HG03103 (cell line): ENCODE measurements at regions not wholly inside any gene's neighbourhood (a gene's known extent, or its start where the extent isn't known, plus 50 kb on each side); places are given as distances from the start of the nearest gene placed in this dataset.

ENCODE experiments used
- ATAC-seq: cut with Tn5 transposase; IDR thresholded peaks from one replicate; pipeline ENCODE4 v1.9.1; 2021; ENCODE audit warnings: low read depth; ENCODE audit not compliant: unreplicated experiment

DNA sequence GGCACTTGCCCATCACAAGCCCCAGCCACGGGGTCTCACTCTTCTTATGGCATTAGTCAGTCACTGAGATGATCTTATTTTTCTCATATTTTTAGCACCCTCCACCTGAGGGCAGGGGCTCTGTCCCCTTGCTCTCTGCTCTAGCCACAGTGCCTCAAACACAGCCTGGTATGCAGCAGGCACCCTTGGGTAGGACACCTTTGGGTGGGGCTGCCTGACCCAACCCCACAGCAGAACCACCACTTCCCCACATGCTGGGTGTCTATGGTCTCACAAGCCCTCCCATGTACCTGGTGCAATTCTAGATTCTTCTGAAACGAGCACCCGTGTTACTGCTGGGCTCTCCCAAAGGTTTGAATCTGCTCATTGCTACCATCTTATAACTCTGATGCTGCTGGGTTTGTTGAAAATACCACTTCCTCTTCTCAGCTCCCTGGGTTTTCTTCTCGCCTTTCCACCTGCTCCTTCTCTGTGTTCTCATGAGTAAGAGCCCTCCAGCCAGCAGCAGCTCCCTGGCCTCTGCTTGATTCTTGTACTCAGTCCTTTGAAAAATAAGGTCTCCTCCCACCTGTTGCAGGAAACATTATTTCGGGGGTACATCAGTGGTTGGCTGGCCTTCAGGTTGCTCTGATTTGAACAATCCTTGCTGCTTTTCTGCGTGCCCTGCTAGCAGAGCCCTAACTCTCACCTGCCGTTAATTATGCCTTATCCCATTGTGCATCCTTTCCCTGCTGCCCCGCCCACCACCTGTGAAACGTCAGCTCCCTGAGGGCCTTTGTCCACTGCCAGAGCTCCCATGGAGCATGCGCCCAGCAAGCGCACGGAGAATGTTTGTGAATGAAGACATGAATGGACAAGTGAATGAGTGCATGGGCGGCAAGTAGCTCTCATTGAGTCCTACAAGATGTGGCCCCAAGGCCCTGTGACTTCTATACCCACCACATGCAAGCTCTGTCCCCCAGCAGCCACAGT is 1181.6 kb downstream of the TBC1D22A start:
- ATAC-seq = no peak

DNA sequence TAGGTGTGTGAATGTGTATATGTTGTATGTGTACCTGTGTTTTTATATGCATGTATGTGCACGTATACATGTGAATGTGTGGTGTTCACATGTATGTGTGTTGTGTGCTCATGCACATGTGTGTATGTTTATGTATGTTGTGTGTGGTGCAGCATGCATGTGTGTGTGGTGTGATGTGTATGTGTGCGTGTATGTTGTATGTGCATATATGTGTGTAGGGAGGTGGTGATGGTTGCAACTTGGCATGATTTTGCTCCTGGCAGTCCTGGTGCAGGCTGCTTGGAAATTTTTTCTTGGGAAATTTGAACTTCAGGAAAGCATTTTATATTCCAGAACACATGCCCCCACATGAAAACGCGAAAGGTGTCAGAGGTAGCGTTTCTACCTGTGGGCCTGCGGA is 1177.8 kb downstream of the TBC1D22A start:
- ATAC-seq = no peak

DNA sequence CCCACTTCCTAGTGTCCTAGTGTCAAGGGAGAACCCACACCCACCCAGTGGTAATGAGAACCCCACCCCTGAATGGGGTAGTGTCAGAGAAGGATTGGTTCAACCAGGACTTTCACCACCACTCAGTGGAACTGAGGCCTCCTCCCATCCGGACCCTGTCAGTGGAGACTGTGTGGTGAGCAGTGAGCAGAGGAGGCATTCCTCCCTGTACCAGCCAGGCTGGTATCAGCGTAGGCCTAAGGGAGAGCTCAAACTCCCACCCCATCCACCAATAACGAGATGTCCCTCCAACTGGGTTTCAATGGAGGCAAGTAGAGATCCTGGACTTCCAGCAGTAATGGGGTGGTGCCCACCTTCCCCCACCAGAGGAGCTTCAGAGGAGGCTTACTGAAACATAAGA is 1171.4 kb downstream of the TBC1D22A start:
- ATAC-seq = no peak

DNA sequence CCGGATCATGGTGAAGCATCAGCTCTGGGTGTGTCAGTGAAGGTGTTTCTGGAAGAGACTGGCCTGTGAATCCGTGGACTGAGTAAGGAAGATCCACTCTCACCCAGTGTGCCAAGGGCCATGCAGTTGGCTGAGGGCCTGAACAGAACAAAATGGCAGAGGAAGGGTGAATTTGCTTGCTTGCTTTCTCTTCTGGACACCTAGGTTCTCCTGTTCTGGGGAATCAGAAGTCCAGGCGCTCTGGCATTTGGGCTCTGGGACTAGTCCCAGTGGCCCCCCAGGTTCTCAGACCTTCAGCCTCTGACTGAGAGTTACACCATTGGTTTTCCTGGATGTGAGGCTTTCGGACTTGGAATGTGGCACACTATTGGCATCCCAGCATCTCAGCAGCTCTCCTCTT is 1170.8 kb downstream of the TBC1D22A start:
- no peak for ATAC-seq

DNA sequence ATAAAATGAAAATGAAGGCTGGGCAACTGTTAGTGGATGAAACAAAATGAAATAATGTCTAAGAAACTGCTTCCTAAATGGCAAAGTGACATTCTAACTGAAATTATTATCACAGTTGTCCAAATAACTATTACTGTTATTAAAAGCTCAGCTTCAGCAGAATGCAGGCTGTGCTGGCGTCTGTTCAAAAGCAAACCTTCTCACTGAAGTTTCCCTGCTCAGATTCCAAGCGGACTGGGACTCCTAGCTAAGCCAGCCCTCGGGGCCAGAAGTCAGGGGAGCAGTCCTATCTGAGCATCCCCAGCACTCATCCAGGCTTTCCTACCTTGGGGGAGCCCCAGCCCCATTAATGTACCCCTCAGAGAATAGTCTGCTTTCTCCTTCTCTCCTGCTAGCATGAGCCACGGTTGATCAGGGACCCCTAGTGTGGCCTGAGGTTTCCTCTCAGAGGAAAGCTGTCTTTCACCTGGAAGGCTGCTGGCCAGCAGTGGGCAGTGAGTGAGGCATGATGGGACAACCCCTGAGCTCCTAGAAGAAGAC is 1167.3 kb downstream of the TBC1D22A start:
- ATAC-seq = no peak

DNA sequence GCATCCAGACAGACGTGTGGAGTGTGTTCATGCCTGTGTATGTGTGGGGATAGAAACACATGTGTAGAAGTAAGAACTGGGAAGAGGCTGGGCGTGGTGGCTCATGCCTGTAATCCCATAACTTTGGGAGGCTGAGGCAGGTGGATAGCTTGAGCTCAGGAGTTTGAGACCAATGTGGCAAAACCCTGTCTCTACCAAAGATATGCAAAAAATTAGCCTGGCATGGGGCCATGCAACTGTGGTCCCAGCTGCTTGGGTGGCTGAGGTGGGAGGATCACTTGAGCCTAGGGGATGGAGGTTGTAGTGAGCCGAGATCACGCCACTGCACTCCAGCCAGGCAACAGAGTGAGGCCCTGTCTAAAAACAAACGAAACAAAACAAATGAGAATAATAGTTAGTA is 1166.6 kb downstream of the TBC1D22A start:
- no peak for ATAC-seq

DNA sequence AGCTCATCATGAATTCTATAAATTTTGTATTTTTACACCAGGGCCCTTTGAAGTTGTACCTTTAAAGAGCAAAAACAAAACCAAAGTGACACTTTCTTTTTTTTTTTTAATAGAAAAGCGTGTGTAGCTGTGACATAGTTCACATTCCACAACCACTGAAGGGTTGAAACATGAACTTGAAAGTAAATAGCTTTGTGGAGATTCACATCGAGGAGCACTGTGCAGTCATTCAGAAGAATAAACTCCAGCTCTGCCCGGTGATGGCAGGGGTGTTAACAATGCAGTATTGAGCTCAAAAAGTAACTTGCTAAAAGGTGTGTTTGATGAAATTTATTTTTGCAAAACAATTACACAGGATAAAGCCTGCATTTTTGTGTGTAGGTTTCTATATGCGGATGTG is 1166.2 kb downstream of the TBC1D22A start:
- no peak for ATAC-seq

DNA sequence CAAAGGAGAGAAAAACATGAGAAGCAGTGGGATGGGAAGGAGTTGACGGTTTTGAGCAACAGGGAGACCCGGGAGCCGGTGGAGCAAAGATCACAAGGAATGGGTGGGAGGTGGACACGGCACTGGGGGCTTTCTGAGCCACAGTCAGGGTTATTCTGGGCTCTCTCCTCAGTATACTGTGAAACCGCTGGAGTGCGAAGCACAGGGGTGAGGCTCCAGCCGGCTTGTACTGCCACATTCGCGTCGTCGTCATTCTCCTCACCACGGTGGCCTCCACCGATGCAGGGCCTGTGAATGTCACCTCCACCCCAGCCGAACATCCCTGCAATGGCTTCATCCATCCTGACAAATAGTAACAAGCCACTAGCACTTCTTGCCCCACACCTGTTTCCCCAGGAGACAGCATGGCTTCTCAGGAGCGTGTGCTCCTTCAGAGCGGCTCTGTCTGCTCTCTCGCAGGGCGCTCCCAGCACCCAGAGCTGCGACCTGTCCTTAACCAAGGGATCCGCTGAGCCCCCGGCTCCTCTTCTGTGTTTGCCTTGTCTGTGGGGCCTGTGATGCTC is 1165.3 kb downstream of the TBC1D22A start:
- no peak for ATAC-seq

DNA sequence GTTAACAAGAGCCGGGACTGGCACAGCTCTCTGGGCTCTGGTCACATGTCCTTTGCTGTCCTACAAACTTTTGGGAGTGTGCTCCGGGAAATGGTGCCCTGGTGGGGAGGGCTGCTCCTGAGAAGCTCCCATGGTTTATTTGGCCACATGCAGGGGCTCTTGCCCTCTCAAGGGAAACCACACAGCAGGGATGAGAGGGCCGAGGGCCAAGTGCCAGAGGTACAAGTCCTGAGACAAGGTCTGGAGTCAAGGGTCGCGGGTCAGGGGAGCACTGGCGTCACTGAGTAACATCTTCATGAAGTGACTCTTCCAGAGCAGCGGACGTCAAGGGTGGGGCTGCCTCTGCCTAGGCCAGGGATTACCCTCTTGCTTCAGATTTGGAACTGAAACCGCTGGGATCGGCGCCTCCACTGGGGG is 1160.6 kb downstream of the TBC1D22A start:
- ATAC-seq = no peak

DNA sequence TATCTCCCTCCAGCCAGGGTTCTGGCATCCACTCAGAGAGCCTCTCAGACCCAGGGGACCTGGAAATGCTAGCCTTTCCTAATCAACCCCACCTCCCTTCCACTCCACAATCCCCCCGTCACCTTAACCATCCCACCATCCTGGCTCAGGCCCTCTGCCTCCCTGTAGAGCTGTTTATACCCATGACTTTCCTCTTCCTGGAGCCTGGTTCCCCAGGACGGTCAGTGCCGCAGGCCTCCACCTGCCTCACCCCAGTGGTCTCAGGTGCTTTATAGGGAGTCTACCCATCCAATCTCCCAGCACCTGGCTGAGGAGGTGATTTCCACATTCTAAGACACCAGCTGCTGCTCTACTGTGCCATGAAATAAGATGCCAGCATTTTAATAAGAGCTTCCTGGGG is 1159.5 kb downstream of the TBC1D22A start:
- ATAC-seq = no peak

DNA sequence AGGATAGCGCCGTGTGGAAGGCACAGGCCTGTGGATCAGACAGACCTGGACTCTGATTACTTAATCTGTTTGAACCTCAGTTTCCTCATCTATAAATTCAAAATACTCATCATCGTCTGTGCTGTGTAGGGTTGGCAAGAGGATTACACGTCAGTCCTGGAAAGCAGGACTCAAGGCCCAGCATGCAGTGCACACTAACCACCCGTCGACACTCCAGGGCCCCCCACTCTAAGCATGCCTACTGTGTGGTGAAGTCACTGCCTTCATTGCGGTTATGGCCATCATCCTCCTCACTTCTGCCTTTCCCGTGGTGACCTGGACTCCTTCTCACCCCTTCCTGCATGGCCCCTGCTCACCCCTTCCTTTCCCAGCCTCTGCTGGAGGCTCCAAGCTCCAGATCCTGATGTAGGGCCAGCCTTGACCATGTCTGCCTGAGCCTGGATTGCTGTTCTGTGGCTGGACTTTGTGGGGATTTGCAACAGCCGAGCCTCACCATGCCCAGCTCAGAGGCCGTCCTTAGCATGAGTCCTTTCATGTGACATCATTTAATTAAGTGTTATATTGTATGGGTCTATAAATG is 1158.0 kb downstream of the TBC1D22A start:
- ATAC-seq = no peak

DNA sequence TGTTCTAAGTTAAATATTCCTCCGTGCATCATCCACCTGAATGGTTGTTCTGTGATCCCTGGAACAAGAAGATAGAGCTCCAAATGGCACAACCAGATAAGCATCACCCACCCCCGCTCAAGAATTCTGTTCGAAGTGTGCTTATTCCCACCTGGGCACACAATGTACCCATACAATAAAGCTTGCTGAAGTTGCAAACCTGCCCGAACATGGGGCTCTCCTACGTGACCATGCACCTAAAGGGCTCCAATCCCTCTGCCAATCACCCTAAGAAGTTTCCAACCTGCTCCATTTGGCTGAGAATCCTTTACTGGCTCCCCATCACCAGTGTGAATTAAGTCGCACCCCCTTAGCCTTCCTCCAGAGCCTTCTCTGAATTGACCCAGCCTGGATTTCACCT is 1157.4 kb downstream of the TBC1D22A start:
- ATAC-seq = no peak

DNA sequence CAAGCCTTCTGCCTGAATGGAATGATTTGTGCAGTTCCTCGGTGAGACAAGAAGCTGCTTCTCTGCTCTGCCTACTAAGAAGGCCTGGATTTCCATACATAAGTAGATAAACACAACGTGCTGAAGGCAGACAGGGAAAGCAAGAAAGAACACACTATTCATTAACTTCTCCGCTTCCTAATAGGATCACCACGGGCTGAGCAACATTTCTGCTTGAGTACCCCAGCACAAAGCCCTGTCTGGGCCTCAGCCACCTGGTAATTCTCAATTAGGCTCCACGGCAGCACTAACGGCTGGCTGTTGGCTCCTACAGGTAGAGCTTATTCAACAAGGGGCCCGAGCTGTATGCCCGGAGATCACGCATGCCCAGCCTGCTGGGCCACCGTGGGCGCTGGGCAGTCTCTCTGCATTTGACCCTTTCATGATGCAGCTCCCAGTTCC is 1156.6 kb downstream of the TBC1D22A start:
- no peak for ATAC-seq

DNA sequence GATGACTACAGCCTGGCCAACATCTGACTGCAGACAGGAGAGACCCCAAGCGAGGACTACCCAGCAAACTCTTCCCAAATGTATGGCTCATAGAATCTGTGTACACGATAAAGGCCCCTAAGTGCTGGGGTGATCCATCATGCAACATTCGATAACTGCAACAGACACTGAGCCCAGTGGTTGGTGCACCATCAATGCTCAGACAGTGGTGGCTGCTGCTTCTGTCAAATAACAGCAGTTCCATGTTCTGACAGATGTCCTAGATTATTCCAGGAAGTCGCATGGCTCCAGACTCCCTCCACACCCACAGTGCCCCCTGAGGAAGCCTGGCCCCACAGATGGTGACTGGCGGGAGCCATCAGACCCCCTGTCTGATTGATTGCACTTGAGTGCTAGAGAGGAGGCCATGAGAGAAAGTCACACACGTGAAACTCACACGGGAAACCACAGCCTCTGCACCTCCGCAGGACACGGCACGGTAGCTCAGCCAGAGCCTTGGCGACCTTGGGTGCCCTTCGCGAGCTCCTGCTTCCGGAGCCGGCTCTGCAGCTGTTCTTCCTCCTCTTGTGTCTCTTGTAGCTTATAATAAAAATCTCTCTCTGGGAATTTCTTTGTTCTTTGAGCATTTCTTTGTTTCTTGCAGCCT is 1155.9 kb downstream of the TBC1D22A start:
- ATAC-seq = no peak

DNA sequence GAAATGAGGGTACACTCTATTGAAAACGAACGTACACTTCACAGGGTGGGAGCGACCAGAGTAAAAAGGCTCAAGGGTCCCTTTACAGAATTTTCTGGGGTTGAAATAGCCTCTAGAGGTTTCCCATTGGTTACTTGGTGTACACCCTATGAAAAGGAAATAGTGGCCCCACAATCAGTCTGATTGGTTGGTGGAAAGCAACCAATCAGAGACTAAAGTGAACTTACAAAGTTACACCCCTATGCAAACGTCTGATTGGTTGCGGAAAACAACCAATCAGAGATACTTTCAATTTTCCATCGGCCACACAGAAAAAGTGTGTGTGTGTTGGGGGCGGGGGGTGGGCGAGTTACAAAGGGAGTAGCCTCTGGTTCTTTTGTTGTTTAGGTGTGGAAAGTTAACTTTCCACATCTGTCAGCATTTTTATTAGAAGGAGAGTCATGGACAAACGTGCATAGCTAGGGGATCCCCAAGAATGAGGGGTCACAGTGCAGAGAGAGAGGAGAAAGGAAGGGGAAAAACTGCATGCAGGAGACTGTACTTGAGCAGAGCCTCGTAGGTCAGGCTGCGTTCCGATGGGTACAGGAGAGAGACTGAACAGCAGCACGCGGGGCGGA is 1152.1 kb downstream of the TBC1D22A start:
- ATAC-seq = no peak

DNA sequence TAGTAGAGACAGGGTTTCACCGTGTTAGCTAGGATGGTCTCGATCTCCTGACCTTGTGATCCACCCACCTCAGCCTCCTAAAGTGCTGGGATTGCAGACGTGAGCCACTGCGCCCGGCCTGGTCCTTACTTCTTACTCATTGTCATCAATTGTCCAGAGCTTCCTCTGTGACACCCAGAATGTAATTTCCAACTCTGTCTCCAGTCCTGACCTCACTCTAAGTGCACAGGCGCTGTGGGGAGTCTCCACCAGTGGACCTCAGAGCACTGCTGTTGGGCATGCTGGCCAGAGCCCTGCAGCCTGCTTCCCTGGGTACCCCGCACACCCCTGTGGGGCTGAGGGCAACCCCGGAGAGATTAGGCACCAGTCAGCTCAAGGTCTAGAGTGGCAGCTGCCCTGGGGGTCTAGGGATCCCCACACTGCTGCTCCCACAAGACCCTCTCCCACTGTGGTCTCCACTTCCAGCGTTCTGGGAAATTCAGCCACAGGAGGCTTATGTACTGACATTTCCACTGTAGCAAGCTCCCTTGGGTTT is 1140.3 kb downstream of the TBC1D22A start:
- no peak for ATAC-seq

DNA sequence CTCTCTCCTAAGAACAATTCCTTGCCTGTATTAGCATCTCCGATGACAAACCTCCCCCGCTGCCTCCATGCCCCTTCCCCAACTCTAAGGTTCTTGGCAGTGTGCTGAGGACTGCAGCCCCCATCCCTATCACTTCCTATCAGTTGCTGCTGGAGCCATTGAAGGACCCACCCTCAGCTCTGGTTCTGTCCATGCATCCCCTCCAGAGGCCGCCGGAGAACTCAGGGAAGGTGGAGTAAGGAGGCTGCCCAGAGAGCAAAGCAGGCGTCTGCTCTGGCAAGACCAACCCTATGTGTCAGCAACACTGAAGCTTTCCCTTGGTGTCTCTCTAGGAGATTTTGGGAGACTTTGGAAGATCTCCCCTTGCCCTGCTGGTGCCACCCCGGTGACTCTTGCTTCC is 1139.5 kb downstream of the TBC1D22A start:
- no peak for ATAC-seq

DNA sequence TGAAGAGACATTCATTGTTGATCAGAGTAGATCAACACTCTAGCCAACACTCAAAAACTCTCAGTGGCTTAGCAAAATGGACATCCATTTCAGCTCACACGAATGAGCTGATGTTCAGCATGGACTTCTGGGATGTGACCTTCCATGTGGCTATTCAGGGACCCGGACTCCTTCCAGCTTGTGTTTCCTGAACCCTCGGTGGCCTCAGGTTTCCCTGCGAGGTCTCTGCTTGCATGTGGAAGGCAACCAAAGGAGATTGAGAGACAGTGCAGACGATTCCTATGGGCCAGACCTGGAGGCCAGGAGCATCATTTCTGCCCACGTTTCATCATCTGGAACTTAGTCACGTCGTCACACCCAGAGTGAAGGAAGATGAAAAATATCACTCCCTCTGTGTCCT is 1137.4 kb downstream of the TBC1D22A start:
- no peak for ATAC-seq

DNA sequence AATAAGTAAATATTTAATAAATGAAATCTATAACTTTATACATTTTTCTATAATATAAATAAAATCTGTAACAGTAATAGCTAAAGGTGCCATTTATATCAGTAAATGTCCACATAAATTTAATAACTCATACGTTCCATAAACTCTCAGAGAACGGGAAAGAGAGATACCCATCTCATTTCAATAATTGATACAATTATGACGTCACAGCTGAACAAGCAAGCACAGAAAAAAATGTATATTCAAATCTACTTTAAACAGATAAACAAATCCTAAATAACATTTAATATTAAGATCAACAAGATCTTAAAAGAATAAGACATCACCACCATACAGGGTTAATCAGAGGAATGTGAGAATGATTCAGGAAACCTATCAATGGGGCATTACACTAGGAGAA is 1136.5 kb downstream of the TBC1D22A start:
- no peak for ATAC-seq

DNA sequence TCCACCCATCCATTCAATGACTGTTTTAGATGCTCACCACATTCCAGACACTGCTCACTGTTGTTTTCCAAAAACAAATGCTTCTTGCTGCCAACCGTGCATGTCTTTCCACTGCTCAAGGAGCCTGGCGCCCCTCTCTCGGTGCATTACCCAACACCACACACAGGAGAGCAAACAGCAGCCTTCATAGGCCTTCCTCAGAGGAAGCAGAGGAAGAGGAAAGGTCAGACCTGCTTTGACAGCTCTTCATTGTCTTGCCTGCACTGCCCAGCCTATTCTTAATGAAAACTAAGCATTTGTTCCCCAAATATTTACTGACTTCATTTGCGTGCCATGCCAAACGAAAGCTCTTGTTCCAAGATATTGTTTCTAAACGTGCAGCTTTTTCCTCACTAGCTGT is 1129.2 kb downstream of the TBC1D22A start:
- no peak for ATAC-seq
